Progenitor cell of endocrine pancreas (in vitro differentiated cells): ENCODE measurements at regions not wholly inside any gene's neighbourhood (a gene's known extent, or its start where the extent isn't known, plus 50 kb on each side); places are given as distances from the start of the nearest gene placed in this dataset.

Experiments used
- DNase-seq: peaks from one replicate; pipeline ENCODE4 v3.0.0; 2021; ENCODE audit warnings: low spot score; ENCODE audit not compliant: unreplicated experiment
- H3K27ac Mint-ChIP-seq: 2 replicates; pipeline ENCODE4 v1.8.0; 2021; ENCODE audit warnings: mild to moderate bottlenecking, moderate library complexity, mixed read lengths
- H3K27me3 Mint-ChIP-seq: 2 replicates; pipeline ENCODE4 v1.8.0; 2021; ENCODE audit warnings: mixed read lengths
- H3K36me3 Mint-ChIP-seq: 2 replicates; pipeline ENCODE4 v1.8.0; 2022; ENCODE audit warnings: mixed read lengths; ENCODE audit not compliant: insufficient read depth
- H3K4me1 Mint-ChIP-seq: 2 replicates; pipeline ENCODE4 v1.8.0; 2021; ENCODE audit warnings: low read depth, mixed read lengths
- H3K4me3 Mint-ChIP-seq: 2 replicates; pipeline ENCODE4 v1.8.0; 2021; ENCODE audit warnings: low read depth, mild to moderate bottlenecking, moderate library complexity, mixed read lengths
- H3K9me3 Mint-ChIP-seq: 2 replicates; pipeline ENCODE4 v1.8.0; 2021; ENCODE audit warnings: low read depth, mixed read lengths
- CTCF ChIP-seq: fragments of 200-600 bp; sonication (generic); IDR thresholded peaks from one replicate; pipeline ENCODE4 v1.5.0; 2021; ENCODE audit warnings: antibody characterized with exemption, mild to moderate bottlenecking; ENCODE audit not compliant: unreplicated experiment

- Mint-ChIP-seq H3K27ac (no peak overlapping the region), H3K4me1 (peaks cover 18% of the 10 kb centered on the region), H3K9me3 (peaks cover 3% of the 10 kb centered on the region), H3K4me3 (no peak overlapping the region), H3K27me3 (no peaks in the 10 kb centered on the region), H3K36me3 (no peaks in the 10 kb centered on the region)
- no peak for TF ChIP-seq CTCF
- DNase-seq: no peak
Measured at GRCh38 chr4:13174926-13175325, 309.2 kb downstream of the RAB28 start.

GRCh38 chr4:13174001-13174400 is 310.1 kb downstream of the RAB28 start:
- Mint-ChIP-seq H3K27me3 (no peaks in the 10 kb centered on the region), H3K4me1 (peaks cover 18% of the 10 kb centered on the region), H3K27ac (no peak overlapping the region), H3K36me3 (no peaks in the 10 kb centered on the region), H3K9me3 (peaks cover 3% of the 10 kb centered on the region), H3K4me3 (no peak overlapping the region)
- no peak for DNase-seq
- TF ChIP-seq CTCF: no peak

- Mint-ChIP-seq H3K27me3 (no peaks in the 10 kb centered on the region), H3K4me3 (no peak overlapping the region), H3K27ac (no peak overlapping the region), H3K36me3 (no peaks in the 10 kb centered on the region), H3K4me1 (peaks cover 9% of the 10 kb centered on the region), H3K9me3 (peaks cover 3% of the 10 kb centered on the region)
- no peak for TF ChIP-seq CTCF
- DNase-seq: no peak
Measured at GRCh38 chr4:13171292-13172057, 312.7 kb downstream of the RAB28 start.

- H3K36me3 Mint-ChIP-seq: no peaks in the 10 kb centered on the region
- TF ChIP-seq CTCF: no peak
- H3K27ac Mint-ChIP-seq: no peak overlapping the region
- DNase-seq: no peak
- H3K4me3 Mint-ChIP-seq: no peak overlapping the region
- H3K4me1 Mint-ChIP-seq: no peaks in the 10 kb centered on the region
- no peaks in the 10 kb centered on the region for H3K9me3 Mint-ChIP-seq
- H3K27me3 Mint-ChIP-seq: no peaks in the 10 kb centered on the region
Measured at GRCh38 chr4:13169731-13170525, 314.2 kb downstream of the RAB28 start.

GRCh38 chr4:13168326-13168725 is 315.8 kb downstream of the RAB28 start:
- Mint-ChIP-seq H3K4me1 (no peaks in the 10 kb centered on the region), H3K4me3 (no peak overlapping the region), H3K27ac (no peak overlapping the region), H3K9me3 (no peaks in the 10 kb centered on the region), H3K27me3 (no peaks in the 10 kb centered on the region), H3K36me3 (no peaks in the 10 kb centered on the region)
- no peak for TF ChIP-seq CTCF
- DNase-seq: no peak
